ENCODE measurements at regions not wholly inside any gene's neighbourhood (a gene's known extent, or its start where the extent isn't known, plus 50 kb on each side); places are given as distances from the start of the nearest gene placed in this dataset.
A peak's percentile ranks its signal among the peaks of the same experiment; 100 is the strongest.

- no peak for TF ChIP-seq POLR2A (IDR thresholded peaks at IDR 0.05)
- TF ChIP-seq CTCF (IDR thresholded peaks at IDR 0.05) = no peak
- peaks cover 3 to 51% (median 34%) of the 10 kb centered on the region in 3 donors for H3K4me1 ChIP-seq
- H3K27me3 ChIP-seq = peaks cover 3 to 35% (median 7%) of the 10 kb centered on the region in 4 donors
- H3K9me3 ChIP-seq = no peaks in the 10 kb centered on the region
- no peak overlapping the region for H3K4me3 ChIP-seq
- no peak overlapping the region for H3K27ac ChIP-seq
- intact Hi-C loops (cut with DNase I) = no loop called here
- DNase-seq = no peak
- WGBS, 2 donors = 84 to 87% methylated on average over 6 of the region's 8 CpGs
- no peaks in the 10 kb centered on the region for H3K36me3 ChIP-seq
Observed at GRCh38 chr6:41446907-41447545, 99.2 kb upstream of the FOXP4 start.

GRCh38 chr6:41448256-41448655 is 97.9 kb upstream of the FOXP4 start:
- H3K27ac ChIP-seq = no peak overlapping the region
- intact Hi-C loops (cut with DNase I) = no loop called here
- 100% methylated on average over 1 of the region's 1 CpG for WGBS, 2 donors

GRCh38 chr6:41449399-41450245 is 96.6 kb upstream of the FOXP4 start:
- no peak for DNase-seq
- Histone ChIP-seq H3K27me3 (peaks cover 0 to 19% (median 0%) of the 10 kb centered on the region in 4 donors), H3K4me3 (no peak overlapping the region), H3K9me3 (no peaks in the 10 kb centered on the region), H3K36me3 (no peaks in the 10 kb centered on the region), H3K27ac (peak overlapping the region in 1 of 4 donors; percentile 26), H3K4me1 (peaks cover 0 to 31% (median 22%) of the 10 kb centered on the region in 3 donors)
- no peak for TF ChIP-seq CTCF (IDR thresholded peaks at IDR 0.05)
- TF ChIP-seq POLR2A (IDR thresholded peaks at IDR 0.05) = no peak
- intact Hi-C loops (cut with DNase I) = no loop called here
- 62 to 73% methylated on average over 6 to 8 of the region's 8 CpGs for WGBS, 2 donors

More at GRCh38 chr6:41448256-41448655, 97.9 kb upstream of the FOXP4 start:
- no peaks in the 10 kb centered on the region for H3K9me3 ChIP-seq
- peaks cover 2 to 45% (median 29%) of the 10 kb centered on the region in 3 donors for H3K4me1 ChIP-seq
- H3K27me3 ChIP-seq = peaks cover 0 to 28% (median 0%) of the 10 kb centered on the region in 4 donors
- no peaks in the 10 kb centered on the region for H3K36me3 ChIP-seq
- TF ChIP-seq CTCF (IDR thresholded peaks at IDR 0.05) (no peak), POLR2A (IDR thresholded peaks at IDR 0.05) (no peak)
- no peak overlapping the region for H3K4me3 ChIP-seq
- no peak for DNase-seq

GRCh38 chr6:41450581-41450980 is 95.6 kb upstream of the FOXP4 start:
- H3K36me3 ChIP-seq = no peaks in the 10 kb centered on the region
- peaks cover 0 to 19% (median 0%) of the 10 kb centered on the region in 4 donors for H3K27me3 ChIP-seq
- 93 to 95% methylated on average over 5 to 7 of the region's 13 CpGs for WGBS, 2 donors
- intact Hi-C loops (cut with DNase I) = no loop called here
- no peak for TF ChIP-seq CTCF (IDR thresholded peaks at IDR 0.05)
- TF ChIP-seq POLR2A (IDR thresholded peaks at IDR 0.05) = no peak
- H3K4me1 ChIP-seq = peaks cover 0 to 30% (median 22%) of the 10 kb centered on the region in 3 donors
- no peak overlapping the region for H3K4me3 ChIP-seq
- H3K27ac ChIP-seq = no peak overlapping the region
- no peak for DNase-seq
- no peaks in the 10 kb centered on the region for H3K9me3 ChIP-seq

GRCh38 chr6:41451039-41451438 is 95.1 kb upstream of the FOXP4 start:
- Histone ChIP-seq H3K27ac (peak overlapping the region in 1 of 4 donors; percentile 39), H3K4me1 (peaks cover 0 to 30% (median 22%) of the 10 kb centered on the region in 3 donors), H3K9me3 (no peaks in the 10 kb centered on the region), H3K36me3 (no peaks in the 10 kb centered on the region), H3K27me3 (peaks cover 0 to 21% (median 0%) of the 10 kb centered on the region in 4 donors), H3K4me3 (no peak overlapping the region)
- DNase-seq = no peak
- intact Hi-C loops (cut with DNase I) = no loop called here
- TF ChIP-seq CTCF (IDR thresholded peaks at IDR 0.05) (no peak), POLR2A (IDR thresholded peaks at IDR 0.05) (no peak)
- WGBS, 2 donors = 70% methylated on average over 9 of the region's 9 CpGs

All from esophagus squamous epithelium (tissue), 5 donors.